Heart right ventricle (tissue), 16 donors: ENCODE measurements at regions not wholly inside any gene's neighbourhood (a gene's known extent, or its start where the extent isn't known, plus 50 kb on each side); places are given as distances from the start of the nearest gene placed in this dataset.

Experiments
- ATAC-seq, 8 donors: fragments of 200-7000 bp; cut with Tn5 transposase; one replicate each; pipeline ENCODE4 v1.9.1; 2020; ENCODE audit warnings: mild to moderate bottlenecking in 8 of 8, moderate library complexity in 8 of 8, moderate number of reproducible peaks in 1 of 8
- DNase-seq, 2 donors: peaks; one replicate each; pipeline ENCODE4 v3.0.0-alpha.2; 2020
- H3K27ac ChIP-seq, 10 donors: fragments of 200-600 bp; sonication (generic) in 2 of 10; one replicate each; pipeline versions ENCODE4 v1.5.0 to v1.8.0; 2020 to 2022; ENCODE audit warnings: mild to moderate bottlenecking in 3 of 10
- H3K27me3 ChIP-seq, 7 donors: fragments of 200-600 bp; one replicate each; pipeline ENCODE4 v1.8.0; 2021 to 2022; ENCODE audit warnings: mild to moderate bottlenecking in 2 of 7
- H3K36me3 ChIP-seq, 9 donors: fragments of 200-600 bp; sonication (generic) in 1 of 9; one replicate each; pipeline versions ENCODE4 v1.5.0 to v1.8.0; 2020 to 2022; ENCODE audit warnings: mild to moderate bottlenecking in 2 of 9
- H3K4me1 ChIP-seq, 9 donors: fragments of 200-600 bp; sonication (generic) in 1 of 9; one replicate each; pipeline versions ENCODE4 v1.5.0 to v1.8.0; 2020 to 2022; ENCODE audit warnings: mild to moderate bottlenecking in 4 of 9
- H3K4me3 ChIP-seq, 10 donors: fragments of 200-600 bp; sonication (generic) in 2 of 10; one replicate each; pipeline versions ENCODE4 v1.5.0 to v1.8.0; 2020 to 2022; ENCODE audit warnings: mild to moderate bottlenecking in 7 of 10, moderate library complexity in 2 of 10
- H3K9me3 ChIP-seq, 11 donors: fragments of 200-600 bp in 10 of 11; sonication (generic) in 2 of 11; one replicate each; pipeline versions ENCODE4 v1.5.0 to v1.8.0; 2013 to 2022; ENCODE audit warnings: mild to moderate bottlenecking in 2 of 11, control low read depth in 1 of 11, moderate library complexity in 1 of 11
- CTCF ChIP-seq, 9 donors: fragments of 200-600 bp; sonication (generic) in 2 of 9; IDR thresholded peaks; one replicate each; pipeline versions ENCODE4 v1.5.0 to v1.8.0; 2021 to 2022; ENCODE audit warnings: antibody characterized with exemption in 9 of 9, mild to moderate bottlenecking in 5 of 9, moderate library complexity in 1 of 9
- WGBS, 2 donors: extraction: QIAGEN DNeasy Blood & Tissue Kit; methylation state at CpG; one replicate each; pipeline ENCODE4 v1.1.7; 2013; ENCODE audit warnings: inconsistent platforms in 1 of 2; 5-methylcytosine and 5-hydroxymethylcytosine counted together
- intact Hi-C, 10 donors: fragments of 100-400 bp; cut with DNase I; formaldehyde crosslinking; loops; one replicate each; pipeline versions ENCODE4 v1.11.1 to v1.14.2; 2022
- donor health status: Arrhythmogenic right ventricular cardiomyopathy.
- donor health status: ischemic (EF 13 %, LVEDD 7.1; RV severe dilation, severe dysfunction).
- donor health status: healthy with polysubstance abuse.
- donor health status: DM: no; HTN: yes; CAD: no.
- donor health status: DM: no; HTN: no; CAD: no.
- donor health status: ischemic (EF 25% LVEDD 6.9; RV normal size, moderate dysfunction).
- donor health status: ischemic (EF 25% LVEDD 5.7; RV mildly dilated, moderate dysfunction).
- donor health status: healthy.
- donor health status: DM: yes; HTN: yes; CAD: no.
- donor health status: Ischemic cardiomyopathy.
- donor health status: ischemic (EF 35%, LVEDD 5.7; RV mildly dilated, moderate dysfunction).
- donor health status: nonischemic (EF 11% LVEDD 7.7; RV severe dilation, severe dysfunction).
- donor health status: DM: yes; HTN: yes; CAD: no.
- donor health status: PGD.
- donor health status: ischemic (EF 29% LVEDD 5.4; RV normal size, mild dysfunction).
- donor health status: nonischemic (EF 23%, LVEDD 6.1; RV moderate dilation, normal function).

GRCh38 chr2:236862526-236862925 lies 223.2 kb upstream of the COPS8 start:
- Histone ChIP-seq H3K36me3 (no peaks in the 10 kb centered on the region), H3K9me3 (peaks cover 0 to 20% (median 0%) of the 10 kb centered on the region in 11 donors), H3K4me1 (peaks cover 0 to 6% (median 0%) of the 10 kb centered on the region in 9 donors), H3K4me3 (no peak overlapping the region), H3K27me3 (no peaks in the 10 kb centered on the region), H3K27ac (no peak overlapping the region)
- no peak for ATAC-seq
- DNase-seq, result no peak
- intact Hi-C loops, result no loop called here
- WGBS, 2 donors, result 77 to 90% methylated on average over 2 of the region's 2 CpGs
- no peak for TF ChIP-seq CTCF (IDR thresholded peaks at IDR 0.05)

- Histone ChIP-seq H3K9me3 (peaks cover 0 to 20% (median 0%) of the 10 kb centered on the region in 11 donors), H3K36me3 (no peaks in the 10 kb centered on the region), H3K27ac (no peak overlapping the region), H3K4me3 (no peak overlapping the region), H3K4me1 (peaks cover 0 to 6% (median 0%) of the 10 kb centered on the region in 9 donors), H3K27me3 (no peaks in the 10 kb centered on the region)
- intact Hi-C loops, result no loop called here
- ATAC-seq (no peak), DNase-seq (no peak)
- 76 to 84% methylated on average over 9 of the region's 9 CpGs for WGBS, 2 donors
- TF ChIP-seq CTCF (IDR thresholded peaks at IDR 0.05), result no peak
Observed at GRCh38 chr2:236862961-236863728, 222.5 kb upstream of the COPS8 start.

- intact Hi-C loops, result no loop called here
- H3K9me3 ChIP-seq, result peaks cover 0 to 20% (median 0%) of the 10 kb centered on the region in 11 donors
- H3K27ac ChIP-seq, result no peak overlapping the region
- DNase-seq, result no peak
- no peak for TF ChIP-seq CTCF (IDR thresholded peaks at IDR 0.05)
- H3K4me1 ChIP-seq, result peaks cover 0 to 7% (median 0%) of the 10 kb centered on the region in 9 donors
- no peaks in the 10 kb centered on the region for H3K36me3 ChIP-seq
- no peak overlapping the region for H3K4me3 ChIP-seq
- H3K27me3 ChIP-seq, result no peaks in the 10 kb centered on the region
- no peak for ATAC-seq
- WGBS, 2 donors, result 96 to 98% methylated on average over 5 of the region's 5 CpGs
Observed at GRCh38 chr2:236863729-236864126, 222.0 kb upstream of the COPS8 start.

- Histone ChIP-seq H3K9me3 (peaks cover 0 to 20% (median 0%) of the 10 kb centered on the region in 11 donors), H3K4me1 (peaks cover 0 to 18% (median 0%) of the 10 kb centered on the region in 9 donors), H3K27ac (no peak overlapping the region), H3K36me3 (no peaks in the 10 kb centered on the region), H3K27me3 (no peaks in the 10 kb centered on the region), H3K4me3 (no peak overlapping the region)
- intact Hi-C loops, result no loop called here
- no peak for DNase-seq
- TF ChIP-seq CTCF (IDR thresholded peaks at IDR 0.05), result no peak
- no peak for ATAC-seq
- WGBS, 2 donors, result 95 to 100% methylated on average over 2 of the region's 2 CpGs
Observed at GRCh38 chr2:236865052-236865451, 220.6 kb upstream of the COPS8 start.
